ENCODE measurements at regions not wholly inside any gene's neighbourhood (a gene's known extent, or its start where the extent isn't known, plus 50 kb on each side); places are given as distances from the start of the nearest gene placed in this dataset.

- no peaks in the 10 kb centered on the region for H3K27me3 Mint-ChIP-seq (ENCODE audit: low read depth)
- TF ChIP-seq CTCF (IDR thresholded peaks at IDR 0.05; ENCODE audit: unreplicated experiment in 3 of 3) = no peak
- H3K4me3 Mint-ChIP-seq = no peak overlapping the region
- H3K9me3 Mint-ChIP-seq = no peaks in the 10 kb centered on the region
- no peaks in the 10 kb centered on the region for H3K36me3 Mint-ChIP-seq (ENCODE audit: low read depth)
- peaks cover 20% of the 10 kb centered on the region for H3K4me1 Mint-ChIP-seq
- H3K27ac Mint-ChIP-seq = no peak overlapping the region
These were observed 671.7 kb upstream of the CITED2 start for GRCh38 chr6:140046016-140046632.

GRCh38 chr6:140045116-140045515, 670.7 kb upstream of the CITED2 start:
- no peak overlapping the region for H3K27ac Mint-ChIP-seq
- TF ChIP-seq CTCF (IDR thresholded peaks at IDR 0.05; ENCODE audit: unreplicated experiment in 3 of 3) = no peak
- no peaks in the 10 kb centered on the region for H3K9me3 Mint-ChIP-seq
- no peaks in the 10 kb centered on the region for H3K36me3 Mint-ChIP-seq (ENCODE audit: low read depth)
- H3K27me3 Mint-ChIP-seq (ENCODE audit: low read depth) = no peaks in the 10 kb centered on the region
- H3K4me3 Mint-ChIP-seq = no peak overlapping the region
- peaks cover 17% of the 10 kb centered on the region for H3K4me1 Mint-ChIP-seq

GRCh38 chr6:140044626-140045025, 670.2 kb upstream of the CITED2 start:
- H3K27ac Mint-ChIP-seq = no peak overlapping the region
- no peaks in the 10 kb centered on the region for H3K36me3 Mint-ChIP-seq (ENCODE audit: low read depth)
- TF ChIP-seq CTCF (IDR thresholded peaks at IDR 0.05; ENCODE audit: unreplicated experiment in 3 of 3) = no peak
- H3K9me3 Mint-ChIP-seq = no peaks in the 10 kb centered on the region
- no peaks in the 10 kb centered on the region for H3K27me3 Mint-ChIP-seq (ENCODE audit: low read depth)
- peaks cover 17% of the 10 kb centered on the region for H3K4me1 Mint-ChIP-seq
- H3K4me3 Mint-ChIP-seq = no peak overlapping the region

- TF ChIP-seq CTCF (IDR thresholded peaks at IDR 0.05; ENCODE audit: unreplicated experiment in 3 of 3) = no peak
- Mint-ChIP-seq H3K9me3 (no peaks in the 10 kb centered on the region), H3K27me3 (ENCODE audit: low read depth) (no peaks in the 10 kb centered on the region), H3K27ac (no peak overlapping the region), H3K36me3 (ENCODE audit: low read depth) (no peaks in the 10 kb centered on the region), H3K4me3 (no peak overlapping the region), H3K4me1 (peaks cover 13% of the 10 kb centered on the region)
These were observed 669.4 kb upstream of the CITED2 start for GRCh38 chr6:140043762-140044378.

- peaks cover 12% of the 10 kb centered on the region for H3K4me1 Mint-ChIP-seq
- H3K9me3 Mint-ChIP-seq = no peaks in the 10 kb centered on the region
- no peak for TF ChIP-seq CTCF (IDR thresholded peaks at IDR 0.05; ENCODE audit: unreplicated experiment in 3 of 3)
- H3K4me3 Mint-ChIP-seq = no peak overlapping the region
- no peak overlapping the region for H3K27ac Mint-ChIP-seq
- H3K27me3 Mint-ChIP-seq (ENCODE audit: low read depth) = no peaks in the 10 kb centered on the region
- H3K36me3 Mint-ChIP-seq (ENCODE audit: low read depth) = no peaks in the 10 kb centered on the region
These were observed 668.9 kb upstream of the CITED2 start for GRCh38 chr6:140043357-140043756.

Measured in nephron (organoid).